A549 (cell line): ENCODE measurements at regions not wholly inside any gene's neighbourhood (a gene's known extent, or its start where the extent isn't known, plus 50 kb on each side); places are given as distances from the start of the nearest gene placed in this dataset.
"Not testable (repeated sequence)": the region's sequence is repeated elsewhere in the genome, so short reads cannot be mapped to it uniquely, and the experiment has no call there.

Source experiments
- ATAC-seq, 2 experiments: fragments of 200-7000 bp in 1 of 2; fragments of >200 bp in 1 of 2; cut with Nextera tagmentation in 1 of 2; cut with Tn5 transposase in 1 of 2; 3 replicates each; pipeline versions ENCODE4 v1.8.0 to v1.9.1; 2018 to 2020; ENCODE audit warnings: mild to moderate bottlenecking in 1 of 2, moderate library complexity in 1 of 2
- CTCF ChIA-PET: fragments of 300-600 bp; sonication (Branson Sonifier 250); formaldehyde crosslinking; extraction: SDS; loops from one replicate; lab custom pipeline; 2021; ENCODE audit warnings: antibody characterized with exemption, inconsistent platforms; lab: Yijun Ruan, JAX
- POLR2A ChIA-PET: fragments of 350-600 bp; formaldehyde crosslinking; extraction: SDS; loops from one replicate; lab custom pipeline; 2021; ENCODE audit warnings: antibody characterized with exemption, inconsistent platforms; lab: Yijun Ruan, JAX
- DNase-seq, 2 experiments: peaks; one replicate each; pipeline versions ENCODE4 v3.0.0 to v3.0.0-alpha.2; 2011 to 2016; ENCODE audit warnings: low read depth in 1 of 2, low spot score in 1 of 2
- FAIRE-seq: peaks from 2 replicates; lab custom pipeline; 2011; peaks lifted over from hg19 to GRCh38; lab: Jason Lieb, UNC
- H3K27ac ChIP-seq, 2 experiments: fragments of >200 bp; sonication (Bioruptor Twin); formaldehyde crosslinking; 3 replicates each; pipeline ENCODE4 v1.5.1; 2016 to 2017
- H3K4me1 ChIP-seq: fragments of >200 bp; sonication (Bioruptor Twin); formaldehyde crosslinking; 3 replicates; pipeline ENCODE4 v1.6.1; 2016
- H3K4me2 ChIP-seq: fragments of >200 bp; sonication (Bioruptor Twin); formaldehyde crosslinking; 3 replicates; pipeline ENCODE4 v1.6.1; 2016
- H3K4me3 ChIP-seq: fragments of >200 bp; sonication (Bioruptor Twin); formaldehyde crosslinking; 3 replicates; pipeline ENCODE4 v1.5.1; 2016
- H3K9me3 ChIP-seq: fragments of >200 bp; sonication (Bioruptor Twin); formaldehyde crosslinking; 3 replicates; pipeline ENCODE4 v1.6.1; 2016
- BHLHE40 ChIP-seq: IDR thresholded peaks from 2 replicates; pipeline ENCODE4 v1.6.1; 2012; ENCODE audit warnings: low read depth, low read length, inconsistent platforms
- CBX2 ChIP-seq: fragments of 200-600 bp; sonication (generic); IDR thresholded peaks from 2 replicates; pipeline ENCODE4 v1.6.1; 2016; ENCODE audit warnings: low read depth, mild to moderate bottlenecking, borderline replicate concordance
- CEBPB ChIP-seq, 2 experiments: fragments of >200 bp in 1 of 2; sonication (Bioruptor Twin) in 1 of 2; formaldehyde crosslinking in 1 of 2; IDR thresholded peaks; 2 replicates each; pipeline ENCODE4 v1.6.1; 2012 to 2016
- CHD4 ChIP-seq: fragments of 200-600 bp; sonication (generic); IDR thresholded peaks from 2 replicates; pipeline ENCODE4 v1.6.1; 2016; ENCODE audit warnings: antibody characterized with exemption, mild to moderate bottlenecking, borderline replicate concordance
- EHF ChIP-seq: fragments of 250-450 bp; sonication (Bioruptor Pico); IDR thresholded peaks from 2 replicates; pipeline ENCODE4 v1.5.0; 2020; ENCODE audit warnings: mild to moderate bottlenecking
- EP300 ChIP-seq, 2 experiments: fragments of >200 bp; sonication (Bioruptor Twin); formaldehyde crosslinking; IDR thresholded peaks; 2 replicates in 1 of 2; 3 replicates in 1 of 2; pipeline ENCODE4 v1.6.1; 2016 to 2017
- FOSL2 ChIP-seq, 2 experiments: fragments of 450-650 bp in 1 of 2; fragments of >200 bp in 1 of 2; sonication (Bioruptor Twin) in 1 of 2; formaldehyde crosslinking; IDR thresholded peaks; 2 replicates each; pipeline versions ENCODE4 v1.5.0 to v1.6.1; 2016 to 2020; ENCODE audit warnings: mild to moderate bottlenecking in 1 of 2, moderate library complexity in 1 of 2
- FOXS1 ChIP-seq: fragments of 250-450 bp; sonication (Bioruptor Pico); IDR thresholded peaks from 2 replicates; pipeline ENCODE4 v1.5.0; 2020; ENCODE audit warnings: mild to moderate bottlenecking, moderate library complexity
- GATA3 ChIP-seq: IDR thresholded peaks from 2 replicates; pipeline ENCODE4 v1.6.1; 2012; ENCODE audit warnings: borderline replicate concordance
- HEYL ChIP-seq: fragments of 250-450 bp; sonication (Bioruptor Pico); IDR thresholded peaks from 2 replicates; pipeline ENCODE4 v1.8.0; 2021; ENCODE audit warnings: mild to moderate bottlenecking, moderate library complexity
- HOXA7 ChIP-seq: fragments of 250-450 bp; sonication (Bioruptor Pico); IDR thresholded peaks from 2 replicates; pipeline ENCODE4 v1.5.0; 2020; ENCODE audit warnings: mild to moderate bottlenecking, moderate library complexity
- HOXB5 ChIP-seq: fragments of 250-450 bp; sonication (Bioruptor Pico); IDR thresholded peaks from 2 replicates; pipeline ENCODE4 v1.5.0; 2020; ENCODE audit warnings: mild to moderate bottlenecking, moderate library complexity
- JUN ChIP-seq, 2 experiments: fragments of >200 bp; sonication (Bioruptor Twin); formaldehyde crosslinking; IDR thresholded peaks; 2 replicates in 1 of 2; 3 replicates in 1 of 2; pipeline ENCODE4 v1.6.1; 2016 to 2017
- NFE2L2 ChIP-seq: fragments of 150-350 bp; conservative IDR thresholded peaks from 2 replicates; pipeline ENCODE4 v1.6.1; 2014; ENCODE audit warnings: low read length
- NPAS2 ChIP-seq: fragments of 250-450 bp; sonication (Bioruptor Pico); IDR thresholded peaks from 2 replicates; pipeline ENCODE4 v1.8.0; 2022; ENCODE audit warnings: mild to moderate bottlenecking, moderate library complexity, borderline replicate concordance
- NR3C1 ChIP-seq: fragments of >200 bp; sonication (Bioruptor Twin); formaldehyde crosslinking; IDR thresholded peaks from 3 replicates; pipeline ENCODE4 v1.6.1; 2017
- PBX3 ChIP-seq: IDR thresholded peaks from 2 replicates; pipeline ENCODE4 v1.6.1; 2012
- RARB ChIP-seq: fragments of 250-450 bp; sonication (Bioruptor Pico); IDR thresholded peaks from 2 replicates; pipeline ENCODE4 v1.8.0; 2021; ENCODE audit warnings: mild to moderate bottlenecking, moderate library complexity
- SREBF2 ChIP-seq: fragments of 450-650 bp; IDR thresholded peaks from 2 replicates; pipeline ENCODE4 v1.6.1; 2014; ENCODE audit warnings: mild to moderate bottlenecking, moderate library complexity
- TFCP2L1 ChIP-seq: fragments of 250-450 bp; sonication (Bioruptor Pico); IDR thresholded peaks from 2 replicates; pipeline ENCODE4 v1.5.0; 2021; ENCODE audit warnings: mild to moderate bottlenecking
- TP53 ChIP-seq: fragments of 250-450 bp; sonication (Bioruptor Pico); IDR thresholded peaks from 2 replicates; pipeline ENCODE4 v1.5.0; 2021; ENCODE audit warnings: mild to moderate bottlenecking, moderate library complexity
- ZC3H11A ChIP-seq: fragments of 450-650 bp; IDR thresholded peaks from 2 replicates; pipeline ENCODE4 v1.6.1; 2014; ENCODE audit warnings: antibody characterized with exemption, mild to moderate bottlenecking
- WGBS: methylation state at CpG from one replicate; pipeline ENCODE4 v1.1.6; 2017; ENCODE audit errors: missing lambda C conversion rate; 5-methylcytosine and 5-hydroxymethylcytosine counted together
- TF ChIP-seq, protein P1 (sequence below): fragments of >200 bp; sonication (Bioruptor Twin); formaldehyde crosslinking; IDR thresholded peaks from 2 replicates; pipeline ENCODE4 v1.6.1; 2016
- TF ChIP-seq, protein P2 (sequence below): fragments of 250-450 bp; sonication (Bioruptor Pico); IDR thresholded peaks from 2 replicates; pipeline ENCODE4 v1.5.0; 2020; ENCODE audit warnings: low read depth, mild to moderate bottlenecking, moderate library complexity

DNA sequence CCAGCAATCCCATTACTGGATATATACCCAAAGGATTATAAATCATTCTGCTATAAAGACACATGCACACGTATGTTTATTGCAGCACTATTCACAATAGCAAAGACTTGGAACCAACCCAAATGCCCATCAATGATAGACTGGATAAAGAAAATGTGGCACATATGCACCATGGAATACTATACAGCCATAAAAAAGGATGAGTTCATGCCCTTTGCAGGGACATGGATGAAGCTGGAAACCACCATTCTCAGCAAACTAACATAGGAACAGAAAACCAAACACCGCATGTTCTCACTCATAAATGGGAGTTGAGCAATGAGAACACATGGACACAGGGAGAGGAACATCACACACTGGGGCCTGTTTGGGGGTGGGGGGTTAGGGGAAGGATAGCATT is 90.8 kb upstream of the NTF3 start:
- H3K9me3 ChIP-seq, POLR2A ChIA-PET, H3K27ac ChIP-seq, H3K4me3 ChIP-seq, FAIRE-seq, H3K4me1 ChIP-seq, H3K4me2 ChIP-seq, ATAC-seq, CTCF ChIA-PET, DNase-seq: not testable (repeated sequence)
- 39% methylated on average over 2 of the region's 2 CpGs for WGBS

- Histone ChIP-seq H3K27ac (no peak overlapping the region), H3K4me3 (no peak overlapping the region), H3K4me1 (no peaks in the 10 kb centered on the region), H3K9me3 (no peaks in the 10 kb centered on the region), H3K4me2 (no peak overlapping the region)
- ATAC-seq (no peak), FAIRE-seq (no peak), DNase-seq (no peak)
- CTCF ChIA-PET = no interaction called here
- no peak for TF ChIP-seq NPAS2 (CRISPR knock-in tag)
- no peak for TF ChIP-seq FOXS1 (CRISPR knock-in tag)
- no peak for TF ChIP-seq PBX3
- no peak for TF ChIP-seq CEBPB (IDR thresholded peaks at IDR 0.05)
- no peak for TF ChIP-seq EHF
- no peak for TF ChIP-seq CHD4
- WGBS = 3% methylated on average over 3 of the region's 3 CpGs
- POLR2A ChIA-PET = no interaction called here
These were observed 88.2 kb upstream of the NTF3 start for GRCh38 chr12:5343711-5344110.

DNA sequence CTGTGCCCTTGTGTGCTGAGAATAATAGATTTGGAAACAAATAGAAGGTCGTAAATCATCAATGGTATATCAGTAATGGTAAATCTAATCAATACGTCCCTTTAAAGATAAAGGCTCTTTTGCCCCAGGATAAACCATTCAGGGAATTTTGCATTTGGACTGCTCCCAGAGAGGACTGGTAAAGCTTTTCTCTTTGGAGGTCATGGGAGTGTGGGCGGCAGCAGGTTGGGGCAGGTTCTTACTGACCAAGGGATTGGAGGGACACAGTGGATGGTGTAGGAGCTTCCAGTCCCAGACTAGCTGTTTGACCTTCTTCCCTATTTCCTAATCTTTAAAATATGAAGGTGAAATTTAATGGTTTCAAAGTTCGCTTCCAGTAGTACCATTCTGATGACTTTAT is 87.8 kb upstream of the NTF3 start:
- Histone ChIP-seq H3K4me3 (no peak overlapping the region), H3K4me2 (no peak overlapping the region), H3K27ac (no peak overlapping the region), H3K9me3 (no peaks in the 10 kb centered on the region), H3K4me1 (no peaks in the 10 kb centered on the region)
- ChIA-PET POLR2A (no interaction called here), CTCF (interaction anchor here (1.2 kb wide), 1 partner anchor 9 kb away, joined by 3 read pairs; no protein-coding TSS in a partner anchor)
- FAIRE-seq = no peak
- TF ChIP-seq, protein P1, sequence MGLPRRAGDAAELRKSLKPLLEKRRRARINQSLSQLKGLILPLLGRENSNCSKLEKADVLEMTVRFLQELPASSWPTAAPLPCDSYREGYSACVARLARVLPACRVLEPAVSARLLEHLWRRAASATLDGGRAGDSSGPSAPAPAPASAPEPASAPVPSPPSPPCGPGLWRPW = no peak
- TF ChIP-seq EP300 (IDR thresholded peaks at IDR 0.05) (no peak), JUN (IDR thresholded peaks at IDR 0.05) (no peak), SREBF2 (no peak), HEYL (CRISPR knock-in tag) (no peak), HOXA7 (CRISPR knock-in tag) (no peak), HOXB5 (CRISPR knock-in tag) (no peak), NFE2L2 (no peak), ZC3H11A (no peak), CBX2 (no peak), BHLHE40 (no peak), TP53 (CRISPR knock-in tag) (no peak), NPAS2 (CRISPR knock-in tag) (no peak), NR3C1 (no peak), GATA3 (no peak), RARB (CRISPR knock-in tag) (no peak)
- TF ChIP-seq, protein P2, sequence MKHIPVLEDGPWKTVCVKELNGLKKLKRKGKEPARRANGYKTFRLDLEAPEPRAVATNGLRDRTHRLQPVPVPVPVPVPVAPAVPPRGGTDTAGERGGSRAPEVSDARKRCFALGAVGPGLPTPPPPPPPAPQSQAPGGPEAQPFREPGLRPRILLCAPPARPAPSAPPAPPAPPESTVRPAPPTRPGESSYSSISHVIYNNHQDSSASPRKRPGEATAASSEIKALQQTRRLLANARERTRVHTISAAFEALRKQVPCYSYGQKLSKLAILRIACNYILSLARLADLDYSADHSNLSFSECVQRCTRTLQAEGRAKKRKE (CRISPR knock-in tag) = no peak
- no peak for ATAC-seq
- WGBS = 25% methylated on average over 3 of the region's 4 CpGs
- no peak for DNase-seq

- CTCF ChIA-PET = interaction anchor here (0.7 to 1.2 kb wide), 2 partner anchors 10 to 55 kb away, joined by 3 read pairs; no protein-coding TSS in a partner anchor
These were observed 86.4 kb upstream of the NTF3 start for GRCh38 chr12:5345534-5345933.

More at GRCh38 chr12:5345534-5345933, 86.4 kb upstream of the NTF3 start:
- Histone ChIP-seq H3K4me3 (no peak overlapping the region), H3K9me3 (no peaks in the 10 kb centered on the region), H3K27ac (no peak overlapping the region), H3K4me2 (no peak overlapping the region), H3K4me1 (no peaks in the 10 kb centered on the region)
- POLR2A ChIA-PET = no interaction called here
- DNase-seq (no peak), ATAC-seq (no peak), FAIRE-seq (no peak)
- TF ChIP-seq FOSL2 (IDR thresholded peaks at IDR 0.05) (no peak), FOSL2 (CRISPR knock-in tag; IDR thresholded peaks at IDR 0.05) (peak; percentile 50), TFCP2L1 (no peak)
